Activated naive CD4-positive, alpha-beta T cell treated with anti-CD3 and anti-CD28 coated beads, Interleukin-2, amount 10 ng/mL, durations not matched to agents 7 days and 5 days (primary cell): ENCODE measurements at regions not wholly inside any gene's neighbourhood (a gene's known extent, or its start where the extent isn't known, plus 50 kb on each side); places are given as distances from the start of the nearest gene placed in this dataset.

ENCODE experiments used
- CTCF ChIA-PET: fragments of 350-600 bp; sonication (Branson Sonifier 250); formaldehyde crosslinking; loops from one replicate; lab custom pipeline; 2021; ENCODE audit warnings: antibody characterized with exemption; lab: Charles Lee
- DNase-seq: peaks from one replicate; pipeline ENCODE4 v3.0.0-alpha.2; 2020
- H3K27ac Mint-ChIP-seq: one replicate; pipeline ENCODE4 v1.8.0; 2021; ENCODE audit warnings: mild to moderate bottlenecking, moderate library complexity, mixed read lengths
- H3K27me3 Mint-ChIP-seq: one replicate; pipeline ENCODE4 v1.8.0; 2021; ENCODE audit warnings: mild to moderate bottlenecking, mixed read lengths
- H3K36me3 Mint-ChIP-seq: one replicate; pipeline ENCODE4 v1.8.0; 2021; ENCODE audit warnings: mixed read lengths
- H3K4me1 Mint-ChIP-seq: one replicate; pipeline ENCODE4 v1.8.0; 2021; ENCODE audit warnings: mixed read lengths
- H3K4me3 Mint-ChIP-seq: one replicate; pipeline ENCODE4 v1.8.0; 2021; ENCODE audit warnings: mild to moderate bottlenecking, moderate library complexity, mixed read lengths
- H3K9me3 Mint-ChIP-seq: one replicate; pipeline ENCODE4 v1.8.0; 2021; ENCODE audit warnings: mixed read lengths

DNA sequence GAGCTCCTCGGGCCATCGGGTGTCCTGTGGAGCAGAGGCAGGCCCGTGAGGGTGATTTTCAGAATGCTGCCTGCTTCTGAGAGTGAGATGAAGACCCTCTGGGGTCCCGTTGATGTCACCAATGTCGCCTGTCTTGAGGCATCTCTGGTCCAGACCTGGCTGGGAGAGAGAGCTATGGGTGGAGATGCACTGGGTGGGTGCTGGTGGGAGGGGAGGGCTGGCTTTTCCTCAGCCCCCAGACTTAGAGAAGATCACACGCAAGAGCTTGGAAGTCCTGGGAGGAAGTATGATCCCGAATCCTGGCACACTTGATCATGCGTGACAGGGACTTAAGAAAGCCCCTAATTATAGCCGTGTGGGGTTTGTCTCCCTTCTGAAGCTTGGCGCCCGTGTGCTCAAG lies 103.2 kb upstream of the CD93 start:
- no peak overlapping the region for H3K27ac Mint-ChIP-seq
- H3K9me3 Mint-ChIP-seq: no peaks in the 10 kb centered on the region
- no peak for DNase-seq
- no peak overlapping the region for H3K4me3 Mint-ChIP-seq
- no peaks in the 10 kb centered on the region for H3K36me3 Mint-ChIP-seq
- H3K27me3 Mint-ChIP-seq: peaks cover 3% of the 10 kb centered on the region
- CTCF ChIA-PET: no interaction called here
- no peaks in the 10 kb centered on the region for H3K4me1 Mint-ChIP-seq

DNA sequence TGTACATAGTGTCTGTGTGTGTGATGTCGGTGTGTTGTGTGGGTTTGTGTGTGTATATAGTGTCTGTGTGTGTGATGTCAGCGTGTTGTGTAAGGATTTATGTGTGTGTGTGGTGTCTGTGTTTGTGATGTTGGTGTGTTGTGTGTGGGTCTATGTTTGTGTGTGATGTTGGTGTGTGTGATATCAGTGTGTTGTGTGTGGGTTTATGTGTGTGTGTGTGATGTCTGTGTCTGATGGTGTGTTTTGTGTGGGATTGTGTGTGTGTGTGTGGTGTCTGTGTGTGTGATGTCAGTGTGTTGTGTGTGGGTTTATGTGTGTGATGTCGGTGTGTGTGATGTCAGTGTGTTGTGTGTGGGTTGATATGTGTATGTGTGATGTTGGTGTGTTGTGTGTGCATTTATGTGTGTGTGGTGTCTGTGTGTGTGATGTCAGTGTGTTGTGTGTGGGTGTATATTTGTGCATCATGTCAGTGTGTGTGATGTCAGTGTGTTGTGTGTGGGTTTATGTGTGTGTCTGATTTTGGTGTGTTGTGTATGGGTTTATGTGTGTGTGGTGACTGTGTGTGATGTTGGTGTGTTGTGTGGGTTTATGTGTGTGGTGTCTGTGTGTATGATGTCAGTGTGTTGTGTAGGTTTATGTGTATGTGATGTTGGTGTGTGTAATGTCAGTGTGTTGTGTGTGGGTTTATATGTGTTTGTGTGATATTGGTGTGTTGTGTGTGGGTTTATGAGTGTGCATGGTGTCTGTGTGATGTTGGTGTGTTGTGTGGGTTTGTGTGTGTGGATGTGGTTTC lies 102.4 kb upstream of the CD93 start:
- H3K4me1 Mint-ChIP-seq: no peaks in the 10 kb centered on the region
- no peaks in the 10 kb centered on the region for H3K27me3 Mint-ChIP-seq
- H3K36me3 Mint-ChIP-seq: no peaks in the 10 kb centered on the region
- no peak overlapping the region for H3K27ac Mint-ChIP-seq
- no peak overlapping the region for H3K4me3 Mint-ChIP-seq
- H3K9me3 Mint-ChIP-seq: no peaks in the 10 kb centered on the region
- CTCF ChIA-PET: no interaction called here
- DNase-seq: no peak

DNA sequence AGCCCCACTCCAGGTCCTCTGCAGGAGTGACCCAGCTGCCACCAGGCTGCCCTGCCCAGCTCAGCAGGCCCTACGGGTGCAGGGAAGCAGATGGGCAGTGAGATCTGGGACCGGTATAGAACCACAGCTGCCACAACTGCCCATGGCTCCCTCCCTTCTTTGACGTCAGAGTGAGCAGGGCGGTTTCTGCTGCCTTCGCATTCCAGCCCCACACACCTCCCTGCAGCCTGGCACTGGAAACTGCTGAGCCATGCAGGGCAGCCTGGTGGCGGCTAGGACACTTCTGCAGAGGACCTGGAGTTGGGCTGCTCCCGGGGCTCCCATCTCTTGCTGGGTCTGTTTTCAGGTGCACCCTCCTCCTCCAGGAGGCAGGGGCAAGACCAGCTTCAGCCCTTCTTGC lies 101.6 kb upstream of the CD93 start:
- DNase-seq: no peak
- Mint-ChIP-seq H3K27ac (no peak overlapping the region), H3K27me3 (no peaks in the 10 kb centered on the region), H3K36me3 (no peaks in the 10 kb centered on the region), H3K9me3 (no peaks in the 10 kb centered on the region), H3K4me3 (no peak overlapping the region), H3K4me1 (no peaks in the 10 kb centered on the region)
- CTCF ChIA-PET: no interaction called here

- Mint-ChIP-seq H3K4me1 (no peaks in the 10 kb centered on the region), H3K27me3 (no peaks in the 10 kb centered on the region), H3K27ac (no peak overlapping the region), H3K9me3 (no peaks in the 10 kb centered on the region), H3K4me3 (no peak overlapping the region), H3K36me3 (no peaks in the 10 kb centered on the region)
- CTCF ChIA-PET: no interaction called here
- no peak for DNase-seq
Measured at GRCh38 chr20:23186808-23187207, 100.7 kb upstream of the CD93 start.

GRCh38 chr20:23180451-23180921 lies 94.4 kb upstream of the CD93 start:
- Mint-ChIP-seq H3K27me3 (peaks cover 8% of the 10 kb centered on the region), H3K4me1 (no peaks in the 10 kb centered on the region), H3K9me3 (no peaks in the 10 kb centered on the region), H3K4me3 (no peak overlapping the region), H3K36me3 (no peaks in the 10 kb centered on the region), H3K27ac (no peak overlapping the region)
- CTCF ChIA-PET: no interaction called here
- DNase-seq: no peak

- CTCF ChIA-PET: no interaction called here
- Mint-ChIP-seq H3K27ac (no peak overlapping the region), H3K9me3 (no peaks in the 10 kb centered on the region), H3K27me3 (peaks cover 8% of the 10 kb centered on the region), H3K4me3 (no peak overlapping the region), H3K4me1 (no peaks in the 10 kb centered on the region), H3K36me3 (no peaks in the 10 kb centered on the region)
- no peak for DNase-seq
Measured at GRCh38 chr20:23179766-23180403, 93.8 kb upstream of the CD93 start.

- no peak overlapping the region for H3K4me3 Mint-ChIP-seq
- H3K27ac Mint-ChIP-seq: no peak overlapping the region
- DNase-seq: no peak
- CTCF ChIA-PET: no interaction called here
- H3K36me3 Mint-ChIP-seq: no peaks in the 10 kb centered on the region
- H3K4me1 Mint-ChIP-seq: no peaks in the 10 kb centered on the region
- H3K27me3 Mint-ChIP-seq: peaks cover 8% of the 10 kb centered on the region
- H3K9me3 Mint-ChIP-seq: no peaks in the 10 kb centered on the region
Measured at GRCh38 chr20:23178806-23179205, 92.7 kb upstream of the CD93 start.

GRCh38 chr20:23174821-23175220 lies 88.7 kb upstream of the CD93 start:
- H3K4me3 Mint-ChIP-seq: no peak overlapping the region
- DNase-seq: no peak
- no peak overlapping the region for H3K27ac Mint-ChIP-seq
- no peaks in the 10 kb centered on the region for H3K4me1 Mint-ChIP-seq
- CTCF ChIA-PET: no interaction called here
- H3K9me3 Mint-ChIP-seq: no peaks in the 10 kb centered on the region
- H3K36me3 Mint-ChIP-seq: no peaks in the 10 kb centered on the region
- peaks cover 9% of the 10 kb centered on the region for H3K27me3 Mint-ChIP-seq

DNA sequence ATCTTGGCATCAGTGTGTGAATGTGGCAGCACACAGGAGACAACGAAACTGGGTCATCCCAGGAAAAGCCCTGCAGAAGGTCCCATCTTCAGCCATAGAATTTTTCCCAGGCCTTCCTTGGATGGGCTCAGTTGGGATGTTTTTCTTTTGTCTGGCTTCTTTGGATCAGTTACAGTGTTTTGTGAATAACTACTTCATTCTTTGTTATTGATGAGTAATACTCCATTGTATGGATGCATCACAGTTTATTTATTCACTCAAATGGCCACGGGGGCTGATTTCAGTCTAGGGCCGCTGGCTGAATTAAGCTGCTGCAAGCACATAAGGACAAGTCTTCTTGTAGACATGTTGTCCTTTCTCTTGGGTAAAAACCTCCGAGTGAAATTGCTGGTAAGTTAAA lies 81.3 kb upstream of the CD93 start:
- H3K27me3 Mint-ChIP-seq: peaks cover 3% of the 10 kb centered on the region
- H3K27ac Mint-ChIP-seq: no peak overlapping the region
- DNase-seq: no peak
- H3K9me3 Mint-ChIP-seq: no peaks in the 10 kb centered on the region
- no peaks in the 10 kb centered on the region for H3K4me1 Mint-ChIP-seq
- CTCF ChIA-PET: no interaction called here
- no peaks in the 10 kb centered on the region for H3K36me3 Mint-ChIP-seq
- H3K4me3 Mint-ChIP-seq: no peak overlapping the region

- peaks cover 3% of the 10 kb centered on the region for H3K27me3 Mint-ChIP-seq
- CTCF ChIA-PET: interaction anchor here (0.7 kb wide), 1 partner anchor 1298 kb away, joined by 3 read pairs; no protein-coding TSS in a partner anchor
- no peak overlapping the region for H3K27ac Mint-ChIP-seq
- H3K9me3 Mint-ChIP-seq: no peaks in the 10 kb centered on the region
- peaks cover 2% of the 10 kb centered on the region for H3K4me1 Mint-ChIP-seq
- H3K36me3 Mint-ChIP-seq: no peaks in the 10 kb centered on the region
- H3K4me3 Mint-ChIP-seq: no peak overlapping the region
- DNase-seq: no peak
Measured at GRCh38 chr20:23166563-23166962, 80.4 kb upstream of the CD93 start.

GRCh38 chr20:23165964-23166363 lies 79.8 kb upstream of the CD93 start:
- no peak overlapping the region for H3K4me3 Mint-ChIP-seq
- H3K27me3 Mint-ChIP-seq: peaks cover 5% of the 10 kb centered on the region
- CTCF ChIA-PET: no interaction called here
- H3K36me3 Mint-ChIP-seq: no peaks in the 10 kb centered on the region
- no peaks in the 10 kb centered on the region for H3K9me3 Mint-ChIP-seq
- H3K27ac Mint-ChIP-seq: no peak overlapping the region
- DNase-seq: no peak
- peaks cover 2% of the 10 kb centered on the region for H3K4me1 Mint-ChIP-seq

DNA sequence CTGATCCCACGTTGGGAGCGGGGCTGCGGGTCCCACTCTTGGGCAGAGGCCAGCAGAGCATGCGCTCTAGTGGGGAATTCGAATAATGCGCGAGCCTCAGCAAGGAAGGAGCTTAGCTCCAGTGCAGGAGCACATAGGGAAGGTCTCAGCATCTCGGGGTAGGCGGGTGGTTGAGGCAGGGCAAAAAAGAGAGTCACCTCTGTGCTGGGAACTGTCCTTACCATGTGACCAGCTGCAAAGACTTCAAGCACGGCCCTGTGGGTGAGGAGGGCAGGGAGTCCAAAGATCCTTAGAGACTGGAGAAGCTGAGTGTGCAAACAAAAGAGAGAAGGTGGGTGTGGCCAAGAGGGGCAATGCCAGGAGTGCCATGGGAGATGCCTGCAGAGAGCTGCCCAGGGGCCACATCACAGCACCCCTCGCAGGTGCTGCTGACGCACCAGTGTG lies 79.2 kb upstream of the CD93 start:
- peaks cover 6% of the 10 kb centered on the region for H3K4me1 Mint-ChIP-seq
- H3K27me3 Mint-ChIP-seq: peaks cover 10% of the 10 kb centered on the region
- no peak for DNase-seq
- H3K36me3 Mint-ChIP-seq: no peaks in the 10 kb centered on the region
- no peak overlapping the region for H3K27ac Mint-ChIP-seq
- H3K9me3 Mint-ChIP-seq: no peaks in the 10 kb centered on the region
- CTCF ChIA-PET: no interaction called here
- H3K4me3 Mint-ChIP-seq: no peak overlapping the region

GRCh38 chr20:23164176-23164601 lies 78.1 kb upstream of the CD93 start:
- no peaks in the 10 kb centered on the region for H3K36me3 Mint-ChIP-seq
- H3K27ac Mint-ChIP-seq: no peak overlapping the region
- H3K4me3 Mint-ChIP-seq: no peak overlapping the region
- CTCF ChIA-PET: no interaction called here
- DNase-seq: no peak
- peaks cover 11% of the 10 kb centered on the region for H3K27me3 Mint-ChIP-seq
- peaks cover 16% of the 10 kb centered on the region for H3K4me1 Mint-ChIP-seq
- H3K9me3 Mint-ChIP-seq: no peaks in the 10 kb centered on the region

DNA sequence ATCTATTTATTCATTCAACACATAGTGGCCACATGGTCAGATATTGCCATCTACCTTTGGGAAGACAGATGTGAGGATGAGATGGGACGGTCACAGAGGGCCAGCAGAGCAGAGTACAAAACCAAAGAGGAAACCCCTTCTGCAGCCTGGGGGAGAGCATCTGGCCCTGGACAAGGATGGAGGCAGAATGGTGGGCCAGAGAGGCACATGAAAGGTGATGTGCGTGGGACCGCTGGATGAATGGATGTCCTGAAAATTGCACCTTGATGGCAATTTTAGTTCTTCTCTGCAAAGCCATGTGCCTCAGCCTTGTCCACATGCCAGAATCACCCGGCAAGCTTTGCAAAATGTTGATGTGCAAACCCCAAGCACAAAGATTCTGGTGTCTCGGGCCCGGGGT lies 77.4 kb upstream of the CD93 start:
- Mint-ChIP-seq H3K4me3 (no peak overlapping the region), H3K4me1 (peaks cover 22% of the 10 kb centered on the region), H3K27ac (no peak overlapping the region), H3K36me3 (no peaks in the 10 kb centered on the region), H3K9me3 (no peaks in the 10 kb centered on the region), H3K27me3 (peaks cover 11% of the 10 kb centered on the region)
- peak; percentile 13 for DNase-seq
- CTCF ChIA-PET: no interaction called here

DNA sequence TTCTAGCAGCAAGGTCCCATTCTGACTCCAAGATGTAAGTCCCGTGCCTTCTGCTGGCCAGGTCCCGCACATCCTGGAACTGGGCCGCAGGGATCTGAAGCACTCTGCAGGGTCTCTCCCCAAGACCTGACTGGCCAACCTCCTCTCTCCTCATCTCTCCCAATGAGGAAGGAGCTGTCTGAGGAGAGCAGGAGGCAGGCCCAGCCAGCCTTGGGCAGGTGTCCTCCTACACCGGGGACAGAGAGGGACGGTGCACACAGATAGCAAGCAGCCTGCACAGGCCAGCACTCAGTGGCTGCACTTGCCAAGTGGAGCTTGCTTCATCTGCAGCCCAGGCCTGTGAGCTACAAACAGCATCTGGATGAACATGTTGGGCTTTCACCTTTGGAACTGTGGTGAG lies 76.8 kb upstream of the CD93 start:
- Mint-ChIP-seq H3K4me3 (no peak overlapping the region), H3K27ac (no peak overlapping the region), H3K9me3 (no peaks in the 10 kb centered on the region), H3K36me3 (no peaks in the 10 kb centered on the region), H3K27me3 (peaks cover 14% of the 10 kb centered on the region), H3K4me1 (peaks cover 26% of the 10 kb centered on the region)
- peak; percentile 12 for DNase-seq
- CTCF ChIA-PET: no interaction called here
